Activated naive CD4-positive, alpha-beta T cell treated with anti-CD3 and anti-CD28 coated beads, Interleukin-2, amount 10 ng/mL, durations not matched to agents 7 days and 5 days (primary cell): ENCODE measurements at regions not wholly inside any gene's neighbourhood (a gene's known extent, or its start where the extent isn't known, plus 50 kb on each side); places are given as distances from the start of the nearest gene placed in this dataset.
"Not testable (repeated sequence)": the region's sequence is repeated elsewhere in the genome, so short reads cannot be mapped to it uniquely, and the experiment has no call there.

Source experiments
- CTCF ChIA-PET: fragments of 350-600 bp; sonication (Branson Sonifier 250); formaldehyde crosslinking; loops from one replicate; lab custom pipeline; 2021; ENCODE audit warnings: antibody characterized with exemption; lab: Charles Lee
- DNase-seq: peaks from one replicate; pipeline ENCODE4 v3.0.0-alpha.2; 2020
- H3K27ac Mint-ChIP-seq: one replicate; pipeline ENCODE4 v1.8.0; 2021; ENCODE audit warnings: mild to moderate bottlenecking, moderate library complexity, mixed read lengths
- H3K27me3 Mint-ChIP-seq: one replicate; pipeline ENCODE4 v1.8.0; 2021; ENCODE audit warnings: mild to moderate bottlenecking, mixed read lengths
- H3K36me3 Mint-ChIP-seq: one replicate; pipeline ENCODE4 v1.8.0; 2021; ENCODE audit warnings: mixed read lengths
- H3K4me1 Mint-ChIP-seq: one replicate; pipeline ENCODE4 v1.8.0; 2021; ENCODE audit warnings: mixed read lengths
- H3K4me3 Mint-ChIP-seq: one replicate; pipeline ENCODE4 v1.8.0; 2021; ENCODE audit warnings: mild to moderate bottlenecking, moderate library complexity, mixed read lengths
- H3K9me3 Mint-ChIP-seq: one replicate; pipeline ENCODE4 v1.8.0; 2021; ENCODE audit warnings: mixed read lengths

DNA sequence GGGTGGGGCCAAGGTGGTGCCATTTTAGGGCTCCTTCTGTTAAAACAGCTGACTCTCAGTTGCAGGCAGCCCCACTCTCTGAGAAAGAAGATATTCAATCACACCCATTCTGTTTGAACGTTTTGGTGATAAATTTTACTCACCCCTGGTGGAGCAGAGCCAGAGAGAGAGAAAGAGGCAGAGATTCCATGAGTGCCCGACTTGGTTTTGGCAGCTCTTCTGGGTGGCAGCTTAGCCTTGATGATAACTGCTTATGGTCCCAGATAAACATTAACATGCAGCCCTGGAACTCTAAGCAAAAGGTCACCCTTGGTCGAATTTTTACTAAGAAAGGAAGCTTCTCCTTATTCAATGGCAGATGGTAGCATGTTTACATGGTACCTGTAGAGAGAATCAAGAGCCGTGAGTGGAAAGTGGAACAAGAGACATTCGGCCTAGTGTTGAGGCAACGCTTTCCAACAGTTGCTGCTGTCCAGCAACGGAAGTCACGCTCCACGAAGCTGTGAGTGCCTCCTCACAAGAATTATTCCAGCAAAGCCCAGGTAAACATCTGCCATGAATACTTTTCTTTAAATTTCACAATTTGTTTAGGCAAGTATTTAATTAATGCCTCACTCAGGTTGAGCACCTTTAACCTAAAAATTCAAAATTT, 530.6 kb upstream of the ROBO2 start:
- Mint-ChIP-seq H3K27ac (no peak overlapping the region), H3K9me3 (peaks cover 7% of the 10 kb centered on the region), H3K4me3 (no peak overlapping the region), H3K4me1 (no peaks in the 10 kb centered on the region), H3K36me3 (no peaks in the 10 kb centered on the region), H3K27me3 (no peaks in the 10 kb centered on the region)
- CTCF ChIA-PET = no interaction called here
- DNase-seq = no peak

DNA sequence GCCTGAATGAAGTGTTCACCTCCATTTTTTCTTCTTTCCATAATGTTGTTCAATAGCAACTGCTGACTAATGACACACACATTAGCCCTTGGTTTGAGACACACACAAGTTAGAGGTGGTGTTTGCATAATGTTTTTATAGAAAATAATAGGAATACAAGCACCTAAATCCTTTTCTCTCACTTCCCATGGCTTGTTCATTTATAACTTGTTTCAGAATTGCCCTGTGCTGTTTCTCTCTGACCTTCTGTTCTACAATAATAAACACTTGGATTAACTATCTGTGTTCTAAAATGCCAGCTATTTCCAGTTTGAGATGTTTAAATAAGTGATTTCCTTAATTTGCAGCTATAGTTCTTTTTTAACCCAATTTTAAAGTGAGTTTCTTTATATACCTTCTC, 525.1 kb upstream of the ROBO2 start:
- no peaks in the 10 kb centered on the region for H3K36me3 Mint-ChIP-seq
- H3K9me3 Mint-ChIP-seq = peaks cover 7% of the 10 kb centered on the region
- CTCF ChIA-PET = no interaction called here
- no peaks in the 10 kb centered on the region for H3K27me3 Mint-ChIP-seq
- H3K4me1 Mint-ChIP-seq = no peaks in the 10 kb centered on the region
- H3K4me3 Mint-ChIP-seq = no peak overlapping the region
- DNase-seq = no peak
- H3K27ac Mint-ChIP-seq = no peak overlapping the region

DNA sequence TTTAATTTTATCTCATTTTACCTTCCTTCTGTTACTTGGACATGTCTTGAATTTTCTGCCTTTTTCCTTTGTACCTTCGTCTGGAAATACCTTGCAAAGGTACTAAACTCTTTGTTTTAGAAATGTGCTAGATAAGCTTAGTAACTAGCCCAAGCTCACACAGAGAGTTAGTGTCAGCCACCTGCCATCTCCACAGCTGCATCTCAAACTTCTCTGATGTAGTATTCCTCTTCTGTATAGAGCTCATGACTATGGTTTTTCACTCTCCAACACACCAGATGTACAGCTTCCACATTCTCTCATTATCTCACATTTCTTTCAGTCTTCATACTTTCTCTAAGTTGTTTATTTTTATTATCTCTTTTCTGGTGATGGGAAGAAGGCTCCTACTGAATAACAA, 516.6 kb upstream of the ROBO2 start:
- DNase-seq = no peak
- no peak overlapping the region for H3K4me3 Mint-ChIP-seq
- H3K27me3 Mint-ChIP-seq = no peaks in the 10 kb centered on the region
- H3K27ac Mint-ChIP-seq = no peak overlapping the region
- no peaks in the 10 kb centered on the region for H3K4me1 Mint-ChIP-seq
- peaks cover 3% of the 10 kb centered on the region for H3K9me3 Mint-ChIP-seq
- H3K36me3 Mint-ChIP-seq = no peaks in the 10 kb centered on the region
- CTCF ChIA-PET = no interaction called here

DNA sequence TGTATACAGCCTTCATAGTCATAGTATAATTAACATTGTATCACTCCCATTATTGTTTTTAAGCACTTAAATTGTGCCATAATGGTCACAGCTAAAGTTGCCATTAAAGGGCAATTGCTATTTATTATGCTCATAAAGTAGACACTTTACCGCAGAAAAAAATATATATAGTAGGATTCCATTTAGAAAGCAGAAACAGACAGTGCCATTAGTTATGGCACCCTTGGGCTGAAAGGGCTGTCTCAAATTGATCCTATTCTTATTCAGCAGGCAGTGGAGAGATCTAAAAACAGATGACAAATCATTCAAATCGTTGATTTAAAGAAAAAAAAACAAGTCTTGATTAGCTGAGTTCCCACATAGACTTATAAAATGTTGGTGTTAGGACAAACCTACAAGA, 514.2 kb upstream of the ROBO2 start:
- no peak for DNase-seq
- H3K27ac Mint-ChIP-seq = no peak overlapping the region
- no peaks in the 10 kb centered on the region for H3K36me3 Mint-ChIP-seq
- no peak overlapping the region for H3K4me3 Mint-ChIP-seq
- peaks cover 1% of the 10 kb centered on the region for H3K9me3 Mint-ChIP-seq
- CTCF ChIA-PET = no interaction called here
- no peaks in the 10 kb centered on the region for H3K4me1 Mint-ChIP-seq
- no peaks in the 10 kb centered on the region for H3K27me3 Mint-ChIP-seq

DNA sequence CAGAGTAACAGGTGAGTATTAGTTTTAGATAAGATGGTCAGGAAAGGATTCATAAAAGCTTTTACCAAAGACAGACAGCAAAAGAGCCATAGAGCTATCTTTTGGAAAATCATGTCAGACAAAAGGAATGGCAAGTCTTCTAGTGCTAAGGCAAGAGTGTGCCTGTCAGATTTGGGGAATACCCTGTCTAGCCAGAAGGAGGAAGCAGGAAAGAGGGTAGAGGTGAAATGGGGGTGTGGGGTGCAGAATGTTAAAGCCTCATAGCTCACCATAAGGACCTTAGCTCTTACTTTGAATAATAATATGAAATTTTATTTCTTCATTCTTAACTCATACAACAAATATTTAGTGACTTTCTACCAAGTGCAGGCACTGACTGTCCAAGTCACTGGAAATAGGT, 512.1 kb upstream of the ROBO2 start:
- Mint-ChIP-seq H3K27me3 (no peaks in the 10 kb centered on the region), H3K9me3 (no peaks in the 10 kb centered on the region), H3K4me3 (no peak overlapping the region), H3K36me3 (no peaks in the 10 kb centered on the region), H3K4me1 (no peaks in the 10 kb centered on the region), H3K27ac (no peak overlapping the region)
- no peak for DNase-seq
- CTCF ChIA-PET = no interaction called here

DNA sequence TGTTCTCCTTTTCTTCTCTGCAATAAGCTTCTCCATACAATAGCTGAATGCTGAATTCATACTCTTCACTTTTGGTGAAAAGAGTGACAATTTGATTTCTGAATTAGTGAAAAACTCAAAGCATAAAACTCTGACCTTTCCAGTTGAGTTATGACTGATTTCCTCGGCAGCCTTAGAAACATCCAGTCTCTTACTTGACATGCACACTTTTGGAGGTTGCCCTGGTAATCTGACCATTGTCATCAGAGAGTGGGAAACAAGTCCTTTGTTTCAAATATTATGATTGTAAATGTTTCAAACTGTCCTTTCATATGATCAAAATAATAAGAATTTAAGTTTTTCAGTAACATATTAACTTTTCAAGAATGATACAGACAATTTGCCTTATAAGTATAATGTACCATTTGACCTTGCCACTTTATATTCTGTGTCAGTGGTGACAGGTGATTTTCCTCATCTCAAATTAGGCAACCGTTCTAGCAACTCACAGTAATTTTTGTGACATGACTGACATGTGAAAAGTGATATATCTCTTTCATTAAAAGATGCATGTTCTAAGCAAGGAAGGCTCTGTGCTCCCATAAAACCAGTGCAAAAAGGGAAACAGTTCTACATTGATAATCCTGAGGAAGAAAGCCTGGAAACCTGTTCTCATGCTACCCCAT, 507.6 kb upstream of the ROBO2 start:
- no peaks in the 10 kb centered on the region for H3K27me3 Mint-ChIP-seq
- DNase-seq = no peak
- no peaks in the 10 kb centered on the region for H3K36me3 Mint-ChIP-seq
- H3K4me1 Mint-ChIP-seq = no peaks in the 10 kb centered on the region
- no peak overlapping the region for H3K4me3 Mint-ChIP-seq
- peaks cover 18% of the 10 kb centered on the region for H3K9me3 Mint-ChIP-seq
- no peak overlapping the region for H3K27ac Mint-ChIP-seq
- CTCF ChIA-PET = no interaction called here

DNA sequence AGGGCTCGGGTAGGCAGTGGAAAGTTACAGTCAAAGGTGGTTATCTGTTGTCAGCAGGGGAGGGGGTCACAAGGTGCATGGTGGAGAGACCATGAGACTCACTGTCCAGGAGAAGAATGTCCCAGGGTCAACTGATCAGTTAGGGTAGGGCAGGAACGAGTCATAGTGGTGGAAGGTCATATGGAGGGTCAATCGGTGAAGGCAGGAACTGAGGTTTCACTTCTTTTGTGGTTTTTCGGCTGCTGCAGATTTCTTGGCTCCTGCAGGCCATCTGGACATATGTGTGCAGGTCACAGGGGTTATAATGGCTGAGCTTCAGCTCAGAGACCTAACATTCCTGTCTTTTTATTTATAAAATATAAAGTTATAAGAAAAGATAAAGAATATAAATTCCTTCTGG, 506.2 kb upstream of the ROBO2 start:
- H3K4me3 Mint-ChIP-seq, H3K4me1 Mint-ChIP-seq, H3K36me3 Mint-ChIP-seq, H3K27ac Mint-ChIP-seq, CTCF ChIA-PET, H3K27me3 Mint-ChIP-seq, DNase-seq: not testable (repeated sequence)
- peaks cover 23% of the 10 kb centered on the region for H3K9me3 Mint-ChIP-seq

DNA sequence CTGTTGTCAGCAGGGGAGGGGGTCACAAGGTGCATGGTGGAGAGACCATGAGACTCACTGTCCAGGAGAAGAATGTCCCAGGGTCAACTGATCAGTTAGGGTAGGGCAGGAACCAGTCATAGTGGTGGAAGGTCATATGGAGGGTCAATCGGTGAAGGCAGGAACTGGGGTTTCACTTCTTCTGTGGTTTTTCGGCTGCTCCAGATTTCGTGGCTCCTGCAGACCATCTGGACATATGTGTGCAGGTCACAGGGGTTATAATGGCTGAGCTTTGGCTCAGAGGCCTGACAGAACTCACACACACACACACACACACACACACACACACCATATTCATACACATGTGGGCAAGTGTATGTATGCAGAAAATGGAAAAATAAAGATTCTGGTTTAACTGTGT, 502.0 kb upstream of the ROBO2 start:
- H3K4me1 Mint-ChIP-seq, H3K27ac Mint-ChIP-seq, CTCF ChIA-PET, H3K36me3 Mint-ChIP-seq, H3K27me3 Mint-ChIP-seq, H3K4me3 Mint-ChIP-seq, DNase-seq: not testable (repeated sequence)
- H3K9me3 Mint-ChIP-seq = peaks cover 31% of the 10 kb centered on the region

DNA sequence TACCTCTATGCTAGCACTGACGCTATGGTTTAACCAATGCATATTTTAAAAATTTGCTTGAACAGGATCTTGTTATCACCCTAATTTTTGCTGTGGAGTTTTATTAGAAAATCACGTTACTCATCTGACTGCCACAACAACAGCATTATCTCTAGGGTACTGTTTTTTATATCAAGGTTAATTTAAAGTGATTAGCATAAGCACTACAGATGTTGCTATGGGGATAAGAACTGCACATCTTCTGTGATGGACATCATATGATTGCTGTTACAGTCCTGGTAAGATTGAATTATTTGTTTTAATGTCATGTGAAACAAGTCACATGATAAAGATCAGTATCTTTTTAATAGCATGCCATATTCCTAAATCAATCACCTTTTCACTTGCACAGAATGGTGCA, 492.2 kb upstream of the ROBO2 start:
- no peaks in the 10 kb centered on the region for H3K27me3 Mint-ChIP-seq
- no peak for DNase-seq
- H3K9me3 Mint-ChIP-seq = peaks cover 5% of the 10 kb centered on the region
- H3K36me3 Mint-ChIP-seq = no peaks in the 10 kb centered on the region
- H3K4me1 Mint-ChIP-seq = no peaks in the 10 kb centered on the region
- no peak overlapping the region for H3K4me3 Mint-ChIP-seq
- H3K27ac Mint-ChIP-seq = no peak overlapping the region
- CTCF ChIA-PET = no interaction called here

DNA sequence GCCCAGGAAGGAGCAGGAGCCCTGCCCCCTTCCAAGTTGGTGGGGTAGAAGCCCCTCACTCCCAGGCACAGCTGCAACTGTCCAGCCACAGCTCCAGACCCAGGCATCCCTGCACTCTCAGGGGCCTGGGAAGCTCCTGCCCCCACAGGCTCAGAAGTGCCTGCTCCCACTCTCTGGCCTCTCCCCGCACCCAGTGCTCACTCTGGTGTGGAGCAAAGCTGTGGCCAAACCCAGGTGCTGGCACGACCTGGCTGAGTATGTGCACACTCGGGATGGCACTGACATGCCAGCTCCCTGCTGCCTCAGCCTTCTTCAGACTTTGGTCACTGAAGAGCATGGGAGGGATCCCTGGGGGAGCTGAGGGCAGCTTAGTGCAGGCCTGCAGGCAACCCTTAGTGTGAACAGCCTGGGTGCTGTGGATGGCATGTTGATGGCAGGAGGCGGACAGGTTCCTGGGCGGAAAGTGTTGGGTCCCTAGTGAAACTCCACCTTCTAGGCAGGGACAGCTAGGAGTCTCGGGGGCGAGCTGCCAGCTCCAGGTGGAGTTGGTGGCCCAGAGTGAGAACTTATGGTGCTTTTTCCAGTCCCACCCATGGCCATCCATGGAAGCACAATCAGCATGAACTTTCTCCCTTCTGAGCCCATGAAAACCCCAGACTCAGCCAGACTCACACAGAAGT, 489.2 kb upstream of the ROBO2 start:
- no peaks in the 10 kb centered on the region for H3K36me3 Mint-ChIP-seq
- H3K27me3 Mint-ChIP-seq = no peaks in the 10 kb centered on the region
- DNase-seq = no peak
- CTCF ChIA-PET = no interaction called here
- peaks cover 5% of the 10 kb centered on the region for H3K9me3 Mint-ChIP-seq
- no peak overlapping the region for H3K4me3 Mint-ChIP-seq
- H3K27ac Mint-ChIP-seq = no peak overlapping the region
- no peaks in the 10 kb centered on the region for H3K4me1 Mint-ChIP-seq

DNA sequence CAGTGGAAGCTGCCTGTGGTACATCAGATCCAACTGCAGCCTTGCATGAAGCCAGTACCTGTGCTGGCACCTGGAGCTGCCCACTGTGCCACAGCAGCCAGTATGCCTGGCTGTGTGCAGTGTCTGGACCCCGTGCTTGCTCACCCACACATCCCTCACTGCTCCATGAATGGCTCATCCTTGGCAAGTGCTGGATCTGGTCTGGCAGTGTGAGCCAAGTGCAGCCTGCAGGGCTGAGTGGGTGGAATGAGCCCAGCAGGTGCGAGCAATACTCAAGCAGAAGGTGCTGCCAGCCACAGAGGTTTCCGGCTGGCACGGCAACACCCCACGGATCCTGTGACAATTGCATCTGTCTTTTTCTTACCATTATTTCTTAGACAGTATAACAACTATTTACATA, 488.2 kb upstream of the ROBO2 start:
- H3K9me3 Mint-ChIP-seq = peaks cover 5% of the 10 kb centered on the region
- no peaks in the 10 kb centered on the region for H3K27me3 Mint-ChIP-seq

DNA sequence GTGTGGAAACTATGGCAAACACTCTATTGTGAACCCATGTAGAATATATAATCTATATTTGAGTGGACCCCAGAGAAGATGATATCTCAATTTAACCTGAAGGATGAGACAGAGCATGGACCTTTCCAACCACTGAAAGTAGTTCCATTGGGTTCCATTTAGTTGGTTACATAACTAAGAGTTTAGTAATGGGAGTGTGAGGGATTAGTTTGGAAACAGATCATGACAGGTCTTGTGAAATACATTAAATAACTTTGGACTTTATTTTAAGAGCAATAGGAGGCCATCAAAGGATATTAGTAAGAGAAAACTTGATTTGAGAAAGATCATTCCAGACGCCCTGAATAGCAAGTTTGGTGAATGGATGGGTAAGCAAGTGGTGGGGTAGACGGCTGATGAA, 487.2 kb upstream of the ROBO2 start:
- DNase-seq = no peak

More for the DNA sequence above, 488.2 kb upstream of the ROBO2 start:
- H3K4me1 Mint-ChIP-seq = no peaks in the 10 kb centered on the region
- H3K36me3 Mint-ChIP-seq = no peaks in the 10 kb centered on the region
- H3K4me3 Mint-ChIP-seq = no peak overlapping the region
- CTCF ChIA-PET = no interaction called here
- H3K27ac Mint-ChIP-seq = no peak overlapping the region
- no peak for DNase-seq

DNA sequence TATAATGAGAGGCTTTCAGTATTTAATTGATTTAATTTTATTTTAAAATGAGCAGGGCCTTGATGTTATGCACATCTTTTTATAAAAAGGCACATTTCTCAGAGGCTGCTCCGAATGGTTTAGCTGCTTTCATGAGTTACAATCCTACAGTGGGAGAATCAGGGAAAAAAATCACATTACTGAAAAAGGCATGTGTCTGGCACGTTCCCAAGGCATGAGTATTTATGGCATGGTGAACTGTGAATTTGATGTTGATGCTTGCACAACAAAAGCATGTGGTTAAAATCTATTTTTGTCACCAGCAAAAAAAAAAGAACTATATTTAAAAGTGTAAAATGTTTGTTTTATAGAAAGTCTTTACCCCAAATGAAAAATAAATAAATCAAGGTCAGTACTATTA, 485.2 kb upstream of the ROBO2 start:
- no peak for DNase-seq
- Mint-ChIP-seq H3K27me3 (no peaks in the 10 kb centered on the region), H3K27ac (no peak overlapping the region), H3K9me3 (no peaks in the 10 kb centered on the region), H3K4me3 (no peak overlapping the region), H3K36me3 (no peaks in the 10 kb centered on the region), H3K4me1 (no peaks in the 10 kb centered on the region)
- CTCF ChIA-PET = no interaction called here

More for the DNA sequence above, 487.2 kb upstream of the ROBO2 start:
- Mint-ChIP-seq H3K4me3 (no peak overlapping the region), H3K27ac (no peak overlapping the region), H3K36me3 (no peaks in the 10 kb centered on the region), H3K4me1 (no peaks in the 10 kb centered on the region), H3K27me3 (no peaks in the 10 kb centered on the region), H3K9me3 (peaks cover 5% of the 10 kb centered on the region)
- CTCF ChIA-PET = no interaction called here

DNA sequence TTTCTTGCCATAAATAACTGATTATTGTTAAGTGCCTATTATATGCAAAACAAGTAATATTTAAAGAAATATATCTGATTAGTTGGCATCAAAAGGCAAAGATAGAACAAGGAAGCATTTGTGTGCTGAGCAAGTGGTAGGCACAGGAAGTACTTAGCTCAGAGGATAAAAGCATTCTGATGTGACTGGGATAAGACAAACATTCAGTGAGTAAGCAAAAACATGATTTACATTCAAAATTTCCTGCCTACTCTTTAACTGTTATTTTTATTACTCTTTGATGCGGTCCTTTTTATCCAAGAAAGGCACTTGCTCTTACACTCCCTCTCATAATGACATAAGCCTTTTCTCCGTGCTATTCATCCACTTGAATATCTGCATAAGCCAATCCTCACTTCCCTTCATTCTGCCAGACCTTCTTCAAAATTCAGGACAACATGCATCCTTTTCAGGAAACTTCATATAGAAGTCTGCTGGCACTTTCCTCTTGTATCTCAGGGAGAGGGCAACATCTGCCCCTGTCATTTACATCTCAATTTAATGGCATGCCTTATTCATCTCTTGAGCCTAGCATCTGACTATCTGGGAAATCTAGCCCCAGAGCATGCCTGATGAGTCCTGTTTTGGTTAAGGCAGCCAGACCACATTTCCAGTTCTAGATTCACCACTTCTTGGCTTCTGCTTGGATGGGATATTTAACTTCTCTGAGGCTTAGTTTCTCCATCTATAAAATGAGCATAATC, 478.2 kb upstream of the ROBO2 start:
- Mint-ChIP-seq H3K27me3 (no peaks in the 10 kb centered on the region), H3K27ac (no peak overlapping the region), H3K4me3 (no peak overlapping the region), H3K4me1 (no peaks in the 10 kb centered on the region), H3K9me3 (peaks cover 4% of the 10 kb centered on the region), H3K36me3 (no peaks in the 10 kb centered on the region)
- CTCF ChIA-PET = no interaction called here
- DNase-seq = no peak
